NCI-H2196 (cell line): ENCODE measurements at regions not wholly inside any gene's neighbourhood (a gene's known extent, or its start where the extent isn't known, plus 50 kb on each side); places are given as distances from the start of the nearest gene placed in this dataset.
"Not testable (repeated sequence)": the region's sequence is repeated elsewhere in the genome, so short reads cannot be mapped to it uniquely, and the experiment has no call there.

Experiments used
- DNase-seq: peaks from one replicate; lab custom pipeline; 2025; ENCODE audit not compliant: unreplicated experiment; lab: John Stamatoyannopoulos, UW

GRCh38 chr22:22697377-22698117 lies 53.1 kb downstream of the GGTLC2 start:
- no peak for DNase-seq

DNA sequence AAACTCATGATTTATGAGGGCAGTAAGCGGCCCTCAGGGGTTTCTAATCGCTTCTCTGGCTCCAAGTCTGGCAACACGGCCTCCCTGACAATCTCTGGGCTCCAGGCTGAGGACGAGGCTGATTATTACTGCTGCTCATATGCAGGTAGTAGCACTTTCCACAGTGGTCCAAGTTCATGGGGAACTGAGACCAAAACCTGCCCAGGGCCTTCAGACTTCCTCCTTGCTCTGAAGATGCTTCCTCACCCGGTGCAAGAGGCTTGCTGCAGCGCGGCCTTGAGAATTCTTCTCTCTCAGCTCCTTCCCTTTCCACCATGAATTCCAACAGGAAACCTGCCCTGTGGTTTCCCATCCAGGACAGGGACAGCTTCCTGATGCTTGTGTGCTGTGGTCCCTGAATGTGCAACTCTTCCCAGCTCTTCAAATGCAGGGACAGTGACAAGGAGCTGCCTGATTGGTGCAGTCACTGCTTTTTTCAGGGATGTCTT lies 53.9 kb downstream of the GGTLC2 start:
- no peak for DNase-seq

GRCh38 chr22:22700631-22701030 lies 56.2 kb downstream of the GGTLC2 start:
- DNase-seq: no peak

GRCh38 chr22:22701557-22701956 lies 57.1 kb downstream of the GGTLC2 start:
- not testable (repeated sequence) for DNase-seq

GRCh38 chr22:22702237-22703202 lies 58.1 kb downstream of the GGTLC2 start:
- DNase-seq: no peak

- no peak for DNase-seq
Observed at GRCh38 chr22:22703203-22703570, 58.8 kb downstream of the GGTLC2 start.

GRCh38 chr22:22703715-22704114 lies 59.3 kb downstream of the GGTLC2 start:
- no peak for DNase-seq

DNA sequence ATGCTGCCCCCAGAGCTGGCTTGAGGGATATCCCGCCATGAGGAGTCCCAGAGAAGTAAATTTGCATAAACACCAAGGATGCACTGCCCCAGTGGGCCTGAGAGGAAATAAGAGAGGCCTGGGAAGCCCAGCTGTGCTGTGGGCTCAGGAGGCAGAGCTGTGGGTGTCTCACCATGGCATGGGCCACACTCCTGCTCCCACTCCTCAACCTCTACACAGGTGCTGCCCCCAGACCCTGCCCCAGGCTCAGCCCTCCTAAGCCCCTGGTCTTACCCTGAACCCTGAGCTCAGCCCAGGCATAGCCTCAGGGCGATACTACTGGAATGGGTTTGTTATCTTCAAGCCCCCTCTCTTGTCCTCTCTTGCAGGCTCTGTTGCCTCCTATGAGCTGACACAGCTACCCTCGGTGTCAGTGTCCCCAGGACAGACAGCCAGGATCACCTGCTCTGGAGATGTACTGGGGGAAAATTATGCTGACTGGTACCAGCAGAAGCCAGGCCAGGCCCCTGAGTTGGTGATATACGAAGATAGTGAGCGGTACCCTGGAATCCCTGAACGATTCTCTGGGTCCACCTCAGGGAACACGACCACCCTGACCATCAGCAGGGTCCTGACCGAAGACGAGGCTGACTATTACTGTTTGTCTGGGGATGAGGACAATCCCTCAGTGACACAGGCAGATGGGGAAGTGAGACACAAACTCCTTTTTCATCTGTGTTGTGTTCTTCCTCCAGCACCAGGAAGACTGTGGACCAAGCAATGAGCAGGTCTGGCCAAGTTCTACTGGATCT lies 59.9 kb downstream of the GGTLC2 start:
- no peak for DNase-seq

DNA sequence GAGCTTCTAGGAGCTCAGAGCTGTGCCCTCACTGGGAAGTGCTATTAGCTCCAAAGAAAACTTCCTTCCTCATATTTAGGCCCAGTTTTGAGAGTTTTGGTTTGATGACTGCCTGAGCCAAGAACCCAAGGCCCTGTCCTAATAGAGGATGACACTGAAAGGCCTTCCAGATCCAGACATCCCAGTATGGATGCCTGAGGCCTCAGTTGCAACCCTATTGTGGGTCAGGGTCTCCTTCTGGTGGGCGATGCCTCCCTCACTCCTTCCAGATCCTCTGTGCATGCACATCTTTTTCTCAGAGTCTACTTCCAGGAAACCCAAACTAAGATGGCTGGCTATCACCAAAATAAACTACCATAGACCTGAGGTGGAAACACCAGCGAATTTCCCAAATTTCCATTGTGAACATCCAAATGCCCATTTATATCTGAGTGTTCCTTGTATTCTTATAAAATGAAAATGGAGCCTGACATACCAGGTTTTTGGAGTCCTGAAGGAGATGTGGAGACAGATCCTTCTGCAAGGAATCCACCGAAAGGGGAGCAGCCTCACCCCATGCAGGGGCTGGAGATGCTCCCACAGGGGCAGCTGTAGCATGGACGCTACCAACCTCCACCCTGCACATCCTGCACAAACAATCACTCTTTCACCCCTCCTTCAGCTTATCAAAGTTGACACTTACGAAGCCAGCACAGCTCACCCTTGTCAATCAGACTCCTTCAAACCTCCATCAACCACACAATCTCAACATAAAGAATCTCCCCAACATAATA lies 61.1 kb downstream of the GGTLC2 start:
- no peak for DNase-seq

GRCh38 chr22:22706253-22706915 lies 62.0 kb downstream of the GGTLC2 start:
- no peak for DNase-seq

DNA sequence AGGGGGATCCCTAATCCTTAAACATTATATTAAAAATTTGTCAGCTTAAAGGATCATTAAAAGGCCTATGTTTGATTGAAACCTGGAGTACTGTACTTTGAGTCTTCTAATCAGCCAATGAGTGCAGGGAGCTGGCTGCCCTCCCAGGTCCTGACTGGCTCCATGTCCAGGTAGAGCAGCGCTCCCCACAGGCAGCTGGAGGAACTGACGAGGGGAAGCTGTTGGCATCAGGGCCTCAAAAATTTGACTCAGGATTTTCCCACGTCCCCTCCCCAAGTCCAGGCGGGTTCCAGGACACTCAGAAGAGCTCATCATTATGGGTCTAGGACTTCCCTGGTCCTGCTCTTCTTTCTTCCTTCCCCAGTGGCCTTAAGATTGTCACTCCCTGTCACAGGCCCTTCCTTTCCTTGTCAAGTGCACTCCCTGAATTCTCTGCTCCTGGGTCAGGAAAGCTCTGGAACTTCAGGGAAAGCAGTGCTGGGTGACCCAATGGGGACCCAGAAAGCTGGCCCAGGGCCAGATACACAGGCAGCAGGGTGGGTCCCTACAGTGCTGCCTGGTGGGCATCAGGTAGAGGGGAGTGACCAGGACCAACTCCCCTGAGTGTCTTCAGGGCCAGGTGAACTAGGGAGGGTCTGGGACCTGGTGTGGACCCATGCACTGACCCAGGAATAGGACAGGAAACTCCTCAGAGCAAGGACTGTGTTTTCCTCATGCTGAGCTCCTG lies 65.5 kb downstream of the GGTLC2 start:
- no peak for DNase-seq

DNA sequence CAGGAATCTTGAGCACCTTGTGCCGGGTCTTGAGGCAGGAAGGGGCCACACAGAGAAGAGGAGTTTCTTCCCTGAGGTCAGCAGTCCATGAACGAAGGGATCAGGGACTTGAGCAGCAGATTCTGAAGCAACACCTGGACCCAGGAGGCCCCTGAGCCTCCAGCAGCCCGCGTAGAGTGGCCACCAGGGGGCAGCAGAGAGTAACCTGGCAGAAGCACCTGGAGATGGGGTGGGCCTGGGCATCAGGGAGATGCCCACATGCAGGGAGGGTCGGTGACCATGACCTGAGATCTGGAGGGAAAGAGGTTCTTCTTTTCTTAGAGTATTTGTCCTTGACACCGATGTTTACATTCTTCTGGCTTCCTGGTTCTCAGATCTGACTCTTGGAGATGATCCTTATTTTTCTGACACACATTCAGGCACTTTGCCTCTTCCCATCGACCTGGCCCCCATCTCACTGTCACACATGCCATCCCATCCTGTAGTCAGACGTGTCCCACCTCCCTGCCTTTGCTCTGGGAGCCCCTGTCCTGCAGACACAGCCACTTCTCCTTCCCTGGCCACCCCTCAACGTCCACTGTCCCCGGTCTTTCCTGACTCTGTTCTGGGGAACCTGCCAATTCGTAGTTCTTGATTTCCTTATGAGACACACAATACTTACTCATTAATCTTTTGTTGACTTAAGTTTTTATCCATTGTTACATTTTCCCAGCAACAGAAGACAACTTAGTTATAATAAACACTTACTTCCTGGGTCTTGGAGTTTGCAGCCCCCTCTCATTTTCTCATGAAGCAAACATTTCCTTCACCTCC lies 66.5 kb downstream of the GGTLC2 start:
- peak; percentile 32 for DNase-seq

GRCh38 chr22:22711532-22711913 lies 67.1 kb downstream of the GGTLC2 start:
- DNase-seq: no peak

DNA sequence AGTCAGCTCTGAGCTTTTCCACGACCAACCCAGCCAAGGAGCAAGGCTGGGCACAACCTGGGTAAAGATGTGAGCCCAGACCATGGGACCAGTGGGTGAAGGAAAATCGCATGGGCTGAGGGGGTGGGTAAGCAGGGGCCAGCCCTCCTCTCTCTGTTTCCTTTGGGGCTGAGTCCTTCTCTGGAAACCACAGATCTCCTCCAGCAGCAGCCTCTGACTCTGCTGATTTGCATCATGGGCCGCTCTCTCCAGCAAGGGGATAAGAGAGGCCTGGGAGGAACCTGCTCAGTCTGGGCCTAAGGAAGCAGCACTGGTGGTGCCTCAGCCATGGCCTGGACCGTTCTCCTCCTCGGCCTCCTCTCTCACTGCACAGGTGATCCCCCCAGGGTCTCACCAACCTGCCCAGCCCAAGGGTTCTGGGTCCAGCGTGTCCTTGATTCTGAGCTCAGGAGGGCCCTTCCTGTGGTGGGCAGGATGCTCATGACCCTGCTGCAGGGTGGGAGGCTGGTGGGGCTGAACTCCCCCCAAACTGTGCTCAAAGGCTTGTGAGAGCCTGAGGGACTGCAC lies 67.8 kb downstream of the GGTLC2 start:
- no peak for DNase-seq

DNA sequence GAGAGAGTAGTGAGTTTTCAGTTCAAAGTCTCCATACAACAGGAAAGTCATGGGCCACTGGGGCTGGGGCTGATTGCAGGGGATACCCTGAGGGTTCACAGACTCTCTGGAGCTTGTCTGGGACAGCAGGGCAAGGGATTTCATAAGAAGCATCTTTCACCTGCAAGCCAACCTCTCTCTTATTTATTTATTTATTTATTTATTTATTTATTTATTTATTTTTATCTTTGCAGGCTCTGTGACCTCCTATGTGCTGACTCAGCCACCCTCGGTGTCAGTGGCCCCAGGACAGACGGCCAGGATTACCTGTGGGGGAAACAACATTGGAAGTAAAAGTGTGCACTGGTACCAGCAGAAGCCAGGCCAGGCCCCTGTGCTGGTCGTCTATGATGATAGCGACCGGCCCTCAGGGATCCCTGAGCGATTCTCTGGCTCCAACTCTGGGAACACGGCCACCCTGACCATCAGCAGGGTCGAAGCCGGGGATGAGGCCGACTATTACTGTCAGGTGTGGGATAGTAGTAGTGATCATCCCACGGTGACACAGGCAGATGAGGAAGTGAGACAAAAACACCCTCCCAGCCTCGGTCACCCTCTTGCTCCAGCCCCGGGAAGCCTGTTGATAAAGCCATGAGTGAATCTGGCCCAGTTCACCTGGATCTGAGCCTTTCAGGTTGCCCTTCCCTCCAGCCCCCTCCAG lies 68.4 kb downstream of the GGTLC2 start:
- DNase-seq: no peak

DNA sequence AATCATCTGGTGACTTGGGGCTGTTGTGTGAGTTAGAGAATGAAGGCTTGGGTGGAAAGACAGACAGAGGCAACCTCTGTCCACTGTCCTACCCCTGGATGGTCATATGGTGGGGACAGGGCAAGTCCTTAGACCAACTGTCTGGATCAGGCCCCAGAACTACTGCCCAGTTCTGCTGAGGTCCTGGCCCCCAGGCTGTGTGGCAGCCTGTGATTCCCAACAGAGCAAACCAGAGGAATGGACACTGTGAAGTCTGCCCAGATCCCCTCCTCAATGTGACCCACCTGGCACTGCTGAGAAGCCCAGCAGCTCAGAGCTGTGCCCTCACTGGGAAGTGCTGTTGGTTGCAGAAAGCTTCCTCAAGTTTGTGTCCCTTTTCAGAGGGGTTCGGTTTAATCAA lies 69.0 kb downstream of the GGTLC2 start:
- DNase-seq: no peak

- no peak for DNase-seq
Observed at GRCh38 chr22:22714600-22715335, 70.4 kb downstream of the GGTLC2 start.
